HT-29 (cell line): ENCODE measurements at regions not wholly inside any gene's neighbourhood (a gene's known extent, or its start where the extent isn't known, plus 50 kb on each side); places are given as distances from the start of the nearest gene placed in this dataset.

Source experiments
- DNase-seq: peaks from one replicate; pipeline ENCODE4 v3.0.0-alpha.2; 2015; ENCODE audit warnings: low spot score

DNA sequence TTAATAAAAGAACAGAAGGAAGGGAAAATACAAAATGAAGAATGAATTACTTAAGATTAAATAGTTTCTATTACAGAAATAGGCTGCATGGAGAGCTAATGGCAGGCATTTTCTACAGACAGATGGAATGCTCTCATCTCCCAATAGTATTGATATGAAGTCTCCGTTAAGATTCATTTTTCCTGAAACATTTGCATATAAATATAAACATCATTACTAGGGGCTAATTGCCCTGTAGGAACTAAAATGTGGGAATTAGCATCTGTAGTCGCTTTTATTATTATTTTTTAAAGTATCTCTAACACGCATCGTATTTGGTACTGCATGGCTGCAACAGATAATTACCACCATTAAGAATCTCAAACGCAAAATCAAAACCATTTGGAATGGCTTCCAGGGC, 2275.5 kb downstream of the MAT2B start:
- DNase-seq: no peak

DNA sequence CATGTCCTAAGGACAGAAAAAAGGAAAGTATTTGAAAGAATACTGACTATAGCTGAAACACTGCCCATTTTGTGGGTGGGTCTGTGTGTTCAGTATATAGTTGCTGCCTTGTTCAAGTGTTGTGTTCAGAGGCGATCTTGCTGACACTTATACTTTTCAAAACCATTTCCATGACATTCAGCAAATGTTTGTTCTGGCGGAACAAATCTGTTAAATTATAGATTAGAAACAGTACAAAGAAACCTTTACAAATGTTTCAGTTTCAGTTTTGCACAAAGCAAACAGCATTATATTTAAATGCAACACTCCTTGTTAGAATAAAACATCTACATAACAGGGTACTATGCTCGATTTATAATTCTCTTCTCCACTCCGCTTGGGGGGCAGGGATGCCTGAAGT, 2276.3 kb downstream of the MAT2B start:
- no peak for DNase-seq

DNA sequence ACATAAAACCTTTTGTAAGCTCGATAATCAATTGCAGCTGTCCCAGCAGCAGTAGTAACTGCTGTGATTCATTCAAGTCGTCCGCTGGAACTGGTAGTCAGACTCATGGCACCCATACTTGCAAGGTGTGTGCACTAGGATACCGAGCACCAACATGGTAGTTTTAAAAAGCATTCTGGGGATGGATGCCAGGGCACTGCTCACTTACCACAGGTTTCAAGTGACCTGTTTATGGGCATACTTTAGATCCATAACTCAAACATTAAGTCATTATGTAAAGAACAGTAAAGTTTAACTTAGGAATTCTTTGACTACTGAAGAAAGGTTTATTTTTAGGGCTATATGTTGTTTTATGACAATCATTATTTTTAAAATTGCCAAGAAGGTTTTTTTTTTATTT, 2277.6 kb downstream of the MAT2B start:
- DNase-seq: no peak

DNA sequence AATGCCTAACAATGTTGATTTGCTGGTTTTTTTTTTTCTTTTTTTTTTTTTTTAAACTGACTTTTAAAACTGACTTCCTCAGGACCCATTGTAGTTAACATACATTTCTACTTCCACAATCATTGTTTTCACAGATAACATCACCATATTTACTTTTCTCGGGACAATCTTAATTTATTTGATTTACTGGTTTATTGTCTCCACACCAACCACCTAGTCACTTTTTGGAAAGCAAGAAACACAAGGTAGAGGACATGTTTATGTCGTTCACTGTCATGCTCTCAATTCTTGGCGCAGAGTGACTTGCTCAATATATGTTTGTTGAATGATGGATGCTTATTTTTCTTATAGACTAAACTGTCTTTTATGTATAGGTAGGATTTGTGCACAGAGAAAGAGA, 2280.7 kb downstream of the MAT2B start:
- no peak for DNase-seq

DNA sequence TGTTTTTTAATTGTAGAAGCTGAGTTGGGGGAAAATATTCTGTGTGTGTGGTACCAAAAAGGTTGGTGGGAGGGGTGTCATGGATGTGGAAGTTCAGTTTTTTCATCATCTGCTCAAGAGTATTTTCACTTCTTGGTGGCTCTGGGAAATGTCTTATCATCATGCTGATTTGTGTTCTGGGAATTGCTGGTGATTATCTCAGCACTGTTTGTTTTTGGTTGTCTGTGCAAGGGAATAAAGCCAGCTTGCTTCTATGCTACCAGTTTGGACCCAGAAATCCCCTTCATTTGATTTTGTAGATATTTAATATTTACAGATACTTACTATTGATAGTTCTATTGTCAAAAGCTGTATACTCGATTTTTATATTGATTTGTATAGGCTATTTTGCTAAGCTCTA, 2289.7 kb downstream of the MAT2B start:
- DNase-seq: no peak

DNA sequence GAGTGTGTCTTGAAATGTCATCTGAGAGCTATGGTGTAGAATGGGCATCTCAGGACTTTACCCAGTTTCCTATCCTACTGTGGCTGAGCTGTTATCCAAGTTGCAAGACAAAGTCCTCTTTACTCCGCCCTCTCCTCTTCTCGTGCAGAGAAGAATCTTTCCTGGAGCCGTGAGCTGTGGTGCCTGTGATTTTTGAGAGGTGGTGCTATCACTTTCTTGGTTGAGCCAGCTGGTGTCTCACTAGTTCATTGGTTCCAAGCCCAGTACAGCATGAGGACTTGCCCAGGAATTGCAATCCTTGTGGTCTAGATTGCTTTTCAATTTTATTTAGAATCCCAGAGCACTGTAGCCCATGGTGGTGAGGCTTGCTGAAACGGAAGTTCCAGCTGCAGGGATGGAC, 2300.3 kb downstream of the MAT2B start:
- DNase-seq: peak; percentile 28

DNA sequence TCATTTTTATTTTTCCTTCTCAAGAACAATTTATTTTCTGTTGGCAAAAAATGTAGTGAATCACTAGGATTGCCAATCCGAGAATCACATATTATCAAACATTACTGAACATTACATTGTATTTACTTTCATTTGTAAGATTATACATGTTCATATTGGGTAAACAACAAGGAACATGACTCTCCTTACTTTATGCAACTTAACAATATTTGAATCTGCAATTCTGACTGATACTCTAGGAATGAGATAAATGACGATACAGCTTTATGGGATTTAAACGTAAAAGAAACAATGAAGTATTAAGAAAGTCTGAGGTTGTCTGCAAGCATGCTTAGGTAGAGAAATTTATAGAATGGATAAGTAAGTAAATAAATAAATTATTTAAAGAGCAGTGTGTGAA, 2302.9 kb downstream of the MAT2B start:
- no peak for DNase-seq

DNA sequence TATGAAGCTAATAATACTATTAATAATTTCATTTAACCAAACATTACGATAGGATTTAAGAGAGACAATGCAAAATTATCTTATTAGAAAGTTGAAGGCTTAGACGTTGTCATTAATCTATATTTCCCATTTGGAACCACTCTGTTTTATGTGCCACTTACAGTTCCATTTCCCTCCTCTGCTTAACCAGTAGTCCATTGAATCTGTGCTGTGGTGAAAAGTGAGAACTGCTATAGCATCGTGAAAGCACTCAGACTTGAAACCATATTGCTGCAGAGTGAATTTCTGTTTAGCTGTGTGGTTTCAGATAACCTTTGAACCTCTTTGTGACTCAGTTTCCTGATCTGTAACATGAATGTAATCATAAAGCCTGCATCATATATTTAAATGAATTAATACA, 2304.5 kb downstream of the MAT2B start:
- no peak for DNase-seq

DNA sequence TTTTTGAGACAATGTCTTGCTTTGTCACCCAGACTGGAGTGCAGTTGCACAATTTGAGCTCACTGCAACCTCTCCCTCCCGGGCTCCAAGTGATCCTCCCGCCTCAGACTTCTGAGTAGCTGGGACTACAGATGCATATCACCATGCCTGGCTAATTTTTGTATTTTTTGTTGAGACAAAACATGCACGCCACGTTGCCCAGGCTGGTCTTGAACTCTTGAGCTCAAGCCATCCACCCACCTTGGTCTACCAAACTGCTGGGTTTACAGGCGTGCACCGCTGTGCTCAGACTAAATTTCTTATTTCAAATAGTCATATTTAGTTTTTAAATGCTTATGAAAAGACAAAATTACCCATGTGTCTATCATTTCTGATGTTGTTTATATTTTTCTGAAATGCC, 2324.1 kb downstream of the MAT2B start:
- DNase-seq: no peak

DNA sequence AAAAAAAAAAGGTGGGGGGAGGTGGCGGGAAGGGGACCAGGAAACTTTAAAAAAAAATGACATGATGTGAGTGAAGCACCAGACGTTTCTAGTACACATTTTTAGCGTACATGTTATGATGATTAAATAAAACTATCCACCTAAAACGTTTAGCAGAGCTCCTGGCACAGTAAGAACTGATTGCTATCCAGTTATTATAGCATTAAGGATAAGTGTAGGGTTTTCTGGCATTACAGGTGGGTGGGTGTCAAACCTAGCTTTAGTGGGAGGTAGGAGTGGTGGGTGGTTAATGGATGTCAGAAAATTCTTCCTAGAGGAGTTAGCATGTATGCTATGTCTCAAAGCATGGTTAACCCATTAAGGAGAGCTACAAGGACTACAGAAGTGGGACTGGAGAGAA, 2329.5 kb downstream of the MAT2B start:
- no peak for DNase-seq

DNA sequence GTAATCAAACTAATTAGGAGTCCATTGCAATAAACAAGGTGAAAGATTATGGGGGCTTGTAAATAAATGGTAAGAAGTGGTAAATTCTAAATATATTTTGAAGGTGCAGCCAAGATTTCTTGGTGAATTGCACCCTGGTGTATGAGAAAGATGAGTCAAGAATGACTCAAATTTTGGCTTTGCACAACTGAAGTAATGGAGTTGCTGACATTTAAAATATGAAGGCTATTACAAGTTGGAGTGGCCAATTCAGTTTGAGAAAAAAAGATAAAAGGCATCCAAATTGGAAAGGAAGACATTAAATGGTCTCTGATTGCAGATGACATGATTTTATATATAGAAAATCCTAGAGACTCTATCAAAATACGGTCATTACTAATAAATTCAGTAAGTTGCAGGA, 2330.6 kb downstream of the MAT2B start:
- DNase-seq: no peak

DNA sequence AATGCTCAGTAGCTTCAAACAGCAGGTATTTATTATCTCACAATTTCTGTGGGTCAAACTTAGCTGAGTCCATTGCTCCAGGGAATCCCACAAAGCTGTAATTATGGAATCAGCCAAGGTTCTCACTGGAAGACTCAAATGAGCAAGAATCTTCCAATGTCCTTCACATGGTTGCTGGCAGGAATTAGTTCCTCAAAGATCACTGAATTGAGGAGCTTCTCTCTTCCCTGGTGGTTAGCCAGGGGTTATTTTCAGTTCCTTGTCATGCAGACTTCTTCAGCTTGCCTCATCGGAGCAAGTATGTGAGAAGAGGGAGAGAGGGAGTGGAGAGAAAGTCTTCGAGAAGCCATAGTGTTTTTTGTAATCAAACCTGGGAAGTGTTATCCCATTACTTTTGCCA, 2331.9 kb downstream of the MAT2B start:
- no peak for DNase-seq

DNA sequence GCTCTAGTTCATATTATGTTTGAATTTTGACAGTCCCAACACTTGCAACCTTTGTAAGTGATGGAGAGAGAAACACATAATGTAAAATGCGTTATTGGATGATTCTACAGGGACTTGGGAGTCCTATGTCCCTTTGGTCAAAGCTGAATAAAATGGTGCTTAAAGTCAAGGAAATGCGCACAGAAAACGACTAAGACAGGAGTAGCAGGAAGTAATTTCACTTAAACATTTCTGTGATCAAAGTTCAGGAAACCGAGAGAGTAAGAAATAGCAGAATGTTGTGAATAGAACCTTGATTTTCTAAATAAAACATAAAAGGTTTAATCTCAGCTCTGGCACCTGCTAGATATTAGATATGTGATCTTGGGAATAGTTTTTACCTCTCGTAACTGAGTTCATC, 2339.2 kb downstream of the MAT2B start:
- DNase-seq: no peak

DNA sequence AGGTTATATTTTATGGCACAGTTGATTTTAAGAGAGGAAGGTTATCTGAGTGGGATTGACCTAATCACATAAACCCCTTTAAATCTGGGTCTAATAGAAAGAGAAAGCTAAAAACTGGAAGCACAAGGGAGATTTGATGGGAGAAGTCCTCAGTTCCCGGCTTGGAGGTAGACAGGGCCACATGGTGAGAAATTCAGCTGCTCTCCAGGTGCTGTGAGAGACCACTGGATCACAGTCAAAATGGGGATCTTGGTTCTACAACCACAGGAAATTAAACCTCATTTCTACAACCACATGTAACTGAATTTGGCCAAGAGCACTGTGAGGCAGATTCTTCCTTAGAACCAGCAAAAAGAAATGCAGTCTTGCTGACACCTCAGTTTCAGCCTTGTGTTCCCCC, 2352.7 kb downstream of the MAT2B start:
- DNase-seq: no peak

DNA sequence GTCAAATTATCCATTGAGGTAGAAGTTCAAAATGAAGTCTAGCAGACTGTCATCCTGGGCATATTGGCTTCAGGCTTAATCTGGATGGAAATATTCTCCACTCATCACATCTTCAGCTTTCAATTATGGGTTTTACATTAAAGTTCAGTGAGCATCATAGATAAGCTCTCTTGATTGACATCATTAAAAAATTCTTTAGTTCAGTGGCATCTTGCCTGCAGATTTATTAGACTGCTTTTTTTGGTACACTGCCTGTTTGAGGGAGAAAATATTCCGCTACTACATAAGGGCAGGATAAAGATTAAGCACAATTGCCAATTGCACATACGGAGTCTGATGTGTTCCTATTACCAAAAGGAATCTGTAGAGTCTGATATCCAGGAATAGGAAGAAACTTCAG, 2353.8 kb downstream of the MAT2B start:
- no peak for DNase-seq

DNA sequence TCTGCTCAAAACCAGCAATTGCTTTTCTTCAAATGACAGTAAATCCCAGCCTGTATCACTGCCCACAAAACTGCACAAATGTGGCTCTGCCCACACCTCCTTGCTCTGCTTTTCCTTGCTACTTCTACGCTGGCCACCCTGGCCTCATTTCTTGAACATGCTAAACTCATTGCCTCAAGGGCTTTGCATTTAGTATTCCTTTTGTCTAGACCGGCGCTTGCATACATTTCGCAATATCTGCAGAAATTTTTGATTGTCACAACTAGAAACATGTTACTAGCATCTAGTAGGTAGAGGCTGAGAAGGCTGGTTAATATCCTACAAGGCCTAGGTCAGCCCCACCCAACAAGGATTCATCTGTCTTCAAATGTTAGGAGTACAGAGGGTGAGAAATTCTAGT, 2357.8 kb downstream of the MAT2B start:
- no peak for DNase-seq

DNA sequence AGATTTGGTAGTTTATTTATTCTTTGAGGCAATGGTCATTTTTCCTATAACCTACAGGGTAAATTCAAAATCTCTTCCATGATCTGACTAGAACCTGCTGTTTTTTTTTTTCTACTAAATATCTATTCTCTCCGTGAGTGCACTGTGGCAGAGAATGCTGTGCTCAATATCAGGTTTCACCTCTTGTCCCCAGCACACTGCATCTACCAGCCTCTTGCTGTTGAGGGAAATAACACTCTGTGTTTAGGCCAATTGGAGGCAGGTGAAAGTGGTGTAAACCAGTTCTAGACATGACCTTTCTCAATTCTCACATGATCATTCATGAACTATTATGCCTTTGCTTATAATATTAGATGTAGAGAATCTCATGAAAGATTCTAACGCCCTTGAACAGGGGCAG, 2365.9 kb downstream of the MAT2B start:
- DNase-seq: no peak

DNA sequence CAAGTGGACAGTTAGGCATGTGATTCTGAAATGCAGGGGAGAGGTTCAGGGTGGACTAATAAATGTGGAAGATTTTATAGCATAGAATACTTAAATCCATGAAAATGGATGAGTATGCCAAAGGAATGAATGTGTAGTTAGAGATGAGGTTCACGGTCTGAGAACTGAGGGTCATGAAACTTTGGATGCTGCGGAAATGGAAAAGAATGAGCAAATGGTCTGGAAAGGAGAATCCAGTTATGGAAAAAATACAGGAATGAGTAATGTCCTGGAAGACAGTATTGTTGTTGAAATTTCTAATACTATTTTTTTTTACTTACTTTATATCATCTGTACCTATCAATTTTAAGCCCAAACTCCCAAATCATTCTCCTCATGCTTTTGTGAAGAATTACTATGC, 2369.4 kb downstream of the MAT2B start:
- DNase-seq: no peak

DNA sequence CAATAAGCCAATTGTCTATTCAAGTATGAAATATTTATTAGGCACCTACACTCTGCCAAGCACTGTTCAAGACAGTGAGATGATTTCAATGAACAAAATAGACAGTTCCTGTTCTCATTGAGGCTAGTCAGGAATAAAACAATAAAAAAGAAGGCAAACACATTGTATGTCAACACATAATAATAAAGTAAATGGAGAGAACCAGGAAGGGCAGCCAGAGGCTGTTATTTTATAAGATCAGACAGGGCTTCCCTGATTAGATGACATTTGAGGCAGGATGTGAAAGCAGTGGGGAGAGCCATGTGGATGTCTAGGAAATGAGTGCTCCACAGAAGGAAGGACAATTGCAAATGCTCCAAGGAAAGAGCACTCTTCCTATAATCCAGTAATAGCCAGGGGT, 2371.1 kb downstream of the MAT2B start:
- no peak for DNase-seq

DNA sequence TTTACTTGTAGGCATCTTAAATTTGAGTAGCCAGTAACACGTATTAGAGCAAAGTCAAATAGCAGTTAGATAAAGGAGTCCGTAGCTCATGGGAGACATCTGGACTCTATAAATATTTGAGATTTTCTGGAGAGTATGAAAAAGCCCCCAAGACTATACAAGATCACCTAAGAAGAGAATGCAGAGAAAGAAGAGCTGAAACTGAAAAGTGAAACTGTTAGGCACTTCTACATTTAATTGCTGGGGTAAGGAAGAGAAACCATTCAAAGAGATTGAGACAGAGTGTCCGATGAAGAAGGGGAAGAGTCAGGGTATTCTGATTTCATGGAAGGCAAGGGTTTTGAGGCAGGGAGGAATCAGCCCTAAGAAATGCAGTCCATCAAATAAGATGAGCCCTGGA, 2372.1 kb downstream of the MAT2B start:
- no peak for DNase-seq

DNA sequence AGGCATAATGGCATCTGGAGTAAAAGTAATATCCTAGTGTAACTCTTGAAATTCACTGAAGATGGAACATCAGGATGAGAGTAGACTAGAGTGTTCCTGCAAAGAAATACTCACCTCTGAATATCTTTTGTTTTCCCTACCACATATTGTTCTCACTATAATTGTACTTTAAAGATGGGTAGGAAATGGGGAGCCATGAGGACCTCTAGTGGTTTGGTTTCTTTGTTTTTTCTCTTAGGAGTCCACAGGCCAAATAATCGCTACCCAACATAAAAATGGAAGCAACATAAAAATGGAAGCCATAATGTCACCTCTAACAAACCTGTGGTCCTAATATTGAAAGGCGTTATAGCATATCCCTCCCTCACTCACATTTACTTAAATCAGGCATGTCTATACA, 2375.8 kb downstream of the MAT2B start:
- peak; percentile 11 for DNase-seq

DNA sequence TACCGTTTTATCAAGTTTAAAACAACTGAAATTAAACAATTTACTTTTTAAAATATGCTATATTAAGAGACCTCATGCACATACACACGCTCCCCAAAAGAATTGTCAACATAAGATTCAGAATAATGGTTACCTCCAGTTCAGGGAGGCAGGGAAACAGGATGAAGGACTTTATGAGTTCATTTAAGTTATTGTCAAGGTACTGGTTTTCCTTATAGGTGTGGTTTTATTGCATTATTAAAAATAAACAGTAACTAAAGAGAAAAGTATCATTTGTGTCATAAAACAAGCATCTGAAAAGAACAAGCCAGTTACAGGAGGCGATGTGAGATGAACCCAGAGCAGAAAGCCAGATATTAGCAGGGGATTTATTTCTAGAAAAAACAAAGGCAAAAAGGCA, 2376.7 kb downstream of the MAT2B start:
- no peak for DNase-seq

DNA sequence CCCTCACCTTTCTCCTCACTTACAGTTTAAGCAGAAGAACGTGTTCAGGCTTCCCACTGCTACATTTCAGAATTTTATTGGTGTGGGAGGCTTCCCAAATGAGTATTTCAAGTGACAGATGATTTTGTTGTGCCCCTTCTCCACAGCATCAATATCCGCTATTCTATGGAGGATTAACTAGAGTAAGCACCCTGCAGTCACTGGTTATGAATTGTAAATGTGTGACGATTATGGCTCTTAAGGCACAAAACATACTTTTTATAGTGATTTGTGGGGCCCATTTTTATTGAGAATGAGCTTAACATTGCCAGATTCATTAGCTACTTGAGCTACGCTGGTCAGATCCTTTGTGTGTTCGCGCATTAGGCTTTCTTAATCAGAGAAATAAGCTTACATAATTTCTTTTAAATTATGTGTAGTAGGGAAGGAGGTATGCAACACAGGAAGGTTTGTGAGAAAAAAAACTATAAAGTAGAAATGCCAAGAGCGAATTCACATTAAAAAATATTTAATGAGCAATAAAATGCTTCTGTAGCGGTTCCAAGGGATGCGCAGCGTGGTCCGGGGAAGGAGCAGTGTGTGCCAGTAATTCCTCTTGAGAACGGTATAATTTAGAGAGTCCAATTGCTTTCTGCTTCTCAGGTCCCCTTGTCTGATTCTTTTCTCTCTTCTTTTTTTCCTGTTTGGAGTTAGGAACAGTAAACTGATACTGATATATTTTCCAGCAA, 2380.4 kb downstream of the MAT2B start:
- no peak for DNase-seq

DNA sequence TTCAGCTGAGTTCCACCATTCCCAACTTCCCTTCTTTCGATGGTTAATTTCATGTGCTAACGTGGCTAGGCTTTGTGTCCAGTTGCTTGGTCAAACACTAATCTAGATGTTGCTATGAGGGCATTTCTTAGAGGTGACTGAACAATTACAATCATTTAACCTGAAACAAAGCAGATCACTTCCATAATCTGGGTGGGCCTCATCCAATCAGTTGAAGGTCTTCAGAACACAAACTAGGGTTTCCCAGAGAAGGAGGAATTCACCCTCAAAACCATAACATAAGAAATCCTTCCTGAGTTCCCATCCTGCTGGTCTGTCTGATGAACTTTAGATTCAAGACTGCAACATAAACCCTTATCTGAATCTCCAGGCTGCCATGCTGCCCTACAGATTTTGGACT, 2381.7 kb downstream of the MAT2B start:
- DNase-seq: no peak
